Breast epithelium (tissue), 3 donors: ENCODE measurements at regions not wholly inside any gene's neighbourhood (a gene's known extent, or its start where the extent isn't known, plus 50 kb on each side); places are given as distances from the start of the nearest gene placed in this dataset.

Experiments used
- POLR2A ChIP-seq: fragments of 450-650 bp; IDR thresholded peaks from one replicate; pipeline ENCODE4 v1.6.1; 2016; ENCODE audit warnings: antibody characterized with exemption, mild to moderate bottlenecking, moderate library complexity
- TF ChIP-seq, protein P1 (sequence below), 3 donors: fragments of 450-650 bp; IDR thresholded peaks; one replicate each; pipeline ENCODE4 v1.5.1; 2016 to 2017; ENCODE audit warnings: antibody characterized with exemption in 3 of 3, mild to moderate bottlenecking in 3 of 3, moderate library complexity in 3 of 3

DNA sequence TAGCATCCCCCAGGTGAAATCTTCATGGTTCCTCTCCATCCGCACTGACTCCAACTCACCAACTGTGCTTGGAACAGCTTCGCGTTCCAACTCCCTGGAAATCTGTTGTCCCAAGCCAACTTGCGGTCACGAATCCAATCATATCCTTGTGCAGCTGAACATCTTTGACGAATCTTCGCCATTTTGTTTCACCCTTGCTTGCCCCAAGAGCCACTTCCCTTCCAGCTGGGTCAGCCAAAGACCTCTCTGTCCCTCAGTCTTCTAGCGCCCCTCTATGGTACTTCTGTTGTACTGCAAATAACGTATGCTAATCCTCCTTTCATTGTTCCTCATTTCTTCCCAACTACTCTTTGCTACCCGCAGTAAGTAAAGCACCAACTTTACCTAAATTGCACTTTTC is 61.0 kb upstream of the TARS1 start:
- TF ChIP-seq, protein P1, sequence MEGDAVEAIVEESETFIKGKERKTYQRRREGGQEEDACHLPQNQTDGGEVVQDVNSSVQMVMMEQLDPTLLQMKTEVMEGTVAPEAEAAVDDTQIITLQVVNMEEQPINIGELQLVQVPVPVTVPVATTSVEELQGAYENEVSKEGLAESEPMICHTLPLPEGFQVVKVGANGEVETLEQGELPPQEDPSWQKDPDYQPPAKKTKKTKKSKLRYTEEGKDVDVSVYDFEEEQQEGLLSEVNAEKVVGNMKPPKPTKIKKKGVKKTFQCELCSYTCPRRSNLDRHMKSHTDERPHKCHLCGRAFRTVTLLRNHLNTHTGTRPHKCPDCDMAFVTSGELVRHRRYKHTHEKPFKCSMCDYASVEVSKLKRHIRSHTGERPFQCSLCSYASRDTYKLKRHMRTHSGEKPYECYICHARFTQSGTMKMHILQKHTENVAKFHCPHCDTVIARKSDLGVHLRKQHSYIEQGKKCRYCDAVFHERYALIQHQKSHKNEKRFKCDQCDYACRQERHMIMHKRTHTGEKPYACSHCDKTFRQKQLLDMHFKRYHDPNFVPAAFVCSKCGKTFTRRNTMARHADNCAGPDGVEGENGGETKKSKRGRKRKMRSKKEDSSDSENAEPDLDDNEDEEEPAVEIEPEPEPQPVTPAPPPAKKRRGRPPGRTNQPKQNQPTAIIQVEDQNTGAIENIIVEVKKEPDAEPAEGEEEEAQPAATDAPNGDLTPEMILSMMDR (IDR thresholded peaks at IDR 0.05) = no peak
- TF ChIP-seq POLR2A = no peak
